NCI-H2171 treated with DMSO at 0.1 percent for 48 hours (cell line): ENCODE measurements at regions not wholly inside any gene's neighbourhood (a gene's known extent, or its start where the extent isn't known, plus 50 kb on each side); places are given as distances from the start of the nearest gene placed in this dataset.

Experiments
- DNase-seq: peaks from one replicate; lab custom pipeline; 2025; lab: John Stamatoyannopoulos, UW

DNA sequence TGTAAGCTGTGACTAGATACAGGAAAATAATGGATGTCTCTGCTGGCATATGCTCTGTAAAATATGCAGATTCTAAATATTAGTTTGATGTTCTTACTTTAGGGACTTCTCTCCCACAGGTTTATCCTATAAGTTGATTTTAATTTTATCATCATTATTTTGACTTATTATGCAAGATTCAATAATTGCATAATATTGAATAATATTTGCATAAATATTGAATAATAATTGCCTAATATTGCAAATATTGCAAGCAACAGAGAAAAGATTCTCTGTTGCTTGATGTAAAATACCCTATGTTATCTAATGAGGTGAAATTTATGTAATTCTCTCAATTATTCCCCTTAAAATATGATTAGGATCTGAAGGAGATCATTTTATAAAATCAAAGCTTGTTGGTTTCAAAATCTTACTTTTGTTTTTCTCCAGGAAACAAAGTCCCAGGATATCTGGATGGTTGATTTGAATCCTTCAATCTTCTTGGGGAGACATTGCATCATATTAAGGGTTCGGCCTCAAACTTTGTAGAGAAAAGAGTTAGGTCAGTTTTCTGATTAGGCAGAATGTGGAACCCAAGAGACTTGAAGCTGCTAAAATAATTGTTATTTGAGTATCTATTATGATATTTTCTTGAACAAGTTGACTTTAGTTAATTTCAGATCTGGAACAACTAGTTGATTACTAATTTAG, 92.8 kb upstream of the MTPN start:
- DNase-seq = no peak

DNA sequence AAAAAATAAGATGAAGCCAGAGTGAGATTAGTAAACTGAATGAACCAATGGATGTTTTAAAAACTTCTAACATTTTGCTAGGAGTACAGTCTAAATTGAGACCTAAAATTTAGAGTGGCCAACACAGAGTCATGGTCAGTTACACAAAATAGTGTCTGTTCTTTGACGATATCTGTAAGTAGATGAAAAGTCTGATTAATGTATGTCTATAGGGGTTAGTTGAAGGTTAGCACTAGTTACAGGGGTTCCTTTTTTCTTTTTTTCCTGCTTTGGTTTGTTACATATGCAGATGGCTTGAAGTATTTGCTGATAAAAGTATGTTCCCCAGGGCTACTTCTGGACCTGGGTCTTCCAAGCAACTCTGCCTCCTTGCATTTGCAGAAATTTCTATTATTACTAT, 90.1 kb upstream of the MTPN start:
- DNase-seq = no peak

DNA sequence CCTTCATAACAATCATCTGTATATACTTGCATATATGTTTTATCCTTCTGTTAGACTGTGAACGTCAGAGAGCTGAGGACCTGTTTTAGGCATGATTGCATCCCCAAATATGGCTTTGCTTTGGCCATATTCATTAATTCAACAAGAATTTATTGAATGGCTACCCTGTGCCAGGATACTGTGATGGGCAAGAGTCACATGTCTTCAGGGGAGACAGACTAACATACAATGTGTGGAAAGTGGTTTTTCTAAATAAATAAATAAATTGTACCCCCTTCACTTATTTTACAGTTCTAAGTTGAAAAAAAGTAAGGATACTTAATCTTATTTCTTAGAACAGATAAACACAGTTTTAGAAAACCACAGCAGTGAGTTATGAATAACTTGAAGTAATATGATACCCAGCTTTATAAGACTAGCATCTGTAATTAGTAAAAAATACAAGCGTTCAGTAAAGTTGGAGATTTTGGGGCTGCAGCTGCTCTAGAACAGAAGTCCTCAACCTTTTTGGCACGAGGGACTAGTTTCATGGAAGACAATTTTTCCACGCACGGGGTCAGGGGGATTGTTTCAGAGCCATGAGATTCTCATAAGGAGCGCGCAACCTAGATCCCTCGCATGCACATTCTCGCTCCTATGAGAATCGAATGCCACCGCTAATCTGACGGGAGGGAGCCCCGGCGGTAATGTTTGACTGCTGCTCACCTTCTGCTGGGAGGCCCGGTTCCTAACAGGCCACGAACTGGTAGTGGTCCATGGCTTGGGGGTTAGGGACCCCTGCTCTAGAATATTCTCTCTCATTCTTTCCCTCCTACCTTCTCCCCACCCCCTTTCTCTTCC, 89.4 kb upstream of the MTPN start:
- no peak for DNase-seq

GRCh38 chr7:136064627-136065237, 87.6 kb upstream of the MTPN start:
- no peak for DNase-seq

DNA sequence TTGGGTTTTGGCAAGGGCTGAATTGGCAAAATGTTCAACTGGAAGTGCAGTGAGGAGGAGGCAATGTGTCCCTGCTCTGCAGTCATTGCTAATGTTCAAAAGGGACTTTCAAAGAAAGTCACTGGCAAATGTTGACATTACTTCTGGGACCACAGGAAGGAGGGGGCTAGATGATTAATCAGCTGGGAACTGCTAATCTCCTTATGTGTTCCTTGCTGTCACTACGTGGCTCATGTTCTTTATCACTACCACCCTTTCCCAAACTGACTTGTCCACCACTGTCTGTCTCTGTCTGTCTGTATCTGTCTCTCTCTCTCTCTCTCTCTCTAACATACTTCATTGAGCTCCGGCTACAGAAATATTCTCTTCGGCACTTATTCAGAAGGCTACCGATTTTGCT, 86.9 kb upstream of the MTPN start:
- no peak for DNase-seq

- no peak for DNase-seq
These were observed 86.1 kb upstream of the MTPN start for GRCh38 chr7:136063326-136063666.

DNA sequence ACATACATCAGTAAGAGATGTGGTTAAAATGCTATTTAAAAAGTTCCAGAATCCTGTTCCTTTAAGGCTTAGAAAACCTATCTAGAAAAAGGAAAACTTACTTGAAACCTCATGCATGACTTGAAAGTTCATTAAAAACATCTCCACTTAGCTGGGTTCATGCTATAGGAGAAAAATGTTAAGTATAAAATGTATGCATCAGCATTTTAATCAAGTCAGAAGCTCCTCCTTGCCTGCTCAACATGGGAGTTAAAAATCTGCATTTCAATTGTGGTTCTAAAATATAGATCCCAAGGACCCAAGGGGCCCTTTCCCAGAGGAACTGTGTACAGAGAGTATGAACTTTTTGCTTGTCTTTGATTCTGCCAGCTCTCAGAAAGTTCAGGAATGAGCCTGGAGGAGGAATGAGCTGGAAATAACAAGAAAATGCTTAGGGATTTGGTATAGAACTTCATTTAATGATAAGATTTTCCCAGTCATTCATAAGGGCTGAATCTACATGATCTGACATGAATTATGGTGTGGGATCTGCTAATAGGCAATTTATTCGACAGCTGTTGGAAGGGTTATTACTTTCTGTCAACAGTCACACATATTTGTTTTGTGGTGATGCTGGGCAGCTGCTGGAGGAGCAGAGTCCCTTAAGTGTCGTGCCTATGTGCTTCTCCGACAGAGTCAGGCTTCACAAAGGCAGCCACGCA, 85.6 kb upstream of the MTPN start:
- peak; percentile 7 for DNase-seq

- DNase-seq = no peak
These were observed 84.3 kb upstream of the MTPN start for GRCh38 chr7:136061433-136061832.

DNA sequence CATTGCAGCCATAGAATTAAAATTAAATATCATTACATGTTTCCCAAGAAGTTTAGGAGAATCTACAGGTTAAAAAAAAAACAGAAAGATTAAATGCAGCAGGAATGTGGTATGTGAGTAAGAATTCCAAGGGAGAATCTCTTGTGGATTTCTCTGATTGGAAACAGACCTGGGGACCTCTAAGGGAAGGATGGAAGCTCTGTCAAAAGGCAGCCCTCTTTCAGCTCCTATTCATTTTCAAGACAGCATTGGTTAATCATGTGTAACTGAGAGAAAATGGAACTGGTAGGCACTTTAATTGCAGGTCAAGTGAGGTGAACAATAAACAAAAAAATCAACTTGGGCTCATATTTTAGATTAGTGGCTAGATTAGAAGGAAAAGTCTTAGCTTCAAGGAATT, 81.4 kb upstream of the MTPN start:
- no peak for DNase-seq

DNA sequence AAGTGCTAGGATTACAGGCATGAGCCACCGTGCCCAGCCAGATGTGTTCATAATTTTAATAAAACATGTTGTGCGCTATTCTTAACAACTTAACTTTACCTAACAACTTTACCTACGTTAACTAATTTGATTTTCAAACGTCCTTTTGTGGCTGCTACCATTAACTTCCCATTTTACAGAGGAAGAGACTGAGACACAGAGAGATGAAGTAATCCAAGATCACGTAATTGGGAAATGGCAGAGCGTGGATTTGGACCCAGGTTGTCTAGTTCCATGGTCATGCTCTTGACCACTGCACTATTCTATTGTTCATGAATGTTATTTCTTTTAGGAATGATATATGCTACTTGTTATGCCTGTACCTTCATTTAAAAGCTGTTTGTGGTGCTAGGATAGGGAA, 80.3 kb upstream of the MTPN start:
- no peak for DNase-seq

- DNase-seq = no peak
These were observed 79.6 kb upstream of the MTPN start for GRCh38 chr7:136056651-136057231.

GRCh38 chr7:136055266-136055665, 78.1 kb upstream of the MTPN start:
- DNase-seq = no peak

DNA sequence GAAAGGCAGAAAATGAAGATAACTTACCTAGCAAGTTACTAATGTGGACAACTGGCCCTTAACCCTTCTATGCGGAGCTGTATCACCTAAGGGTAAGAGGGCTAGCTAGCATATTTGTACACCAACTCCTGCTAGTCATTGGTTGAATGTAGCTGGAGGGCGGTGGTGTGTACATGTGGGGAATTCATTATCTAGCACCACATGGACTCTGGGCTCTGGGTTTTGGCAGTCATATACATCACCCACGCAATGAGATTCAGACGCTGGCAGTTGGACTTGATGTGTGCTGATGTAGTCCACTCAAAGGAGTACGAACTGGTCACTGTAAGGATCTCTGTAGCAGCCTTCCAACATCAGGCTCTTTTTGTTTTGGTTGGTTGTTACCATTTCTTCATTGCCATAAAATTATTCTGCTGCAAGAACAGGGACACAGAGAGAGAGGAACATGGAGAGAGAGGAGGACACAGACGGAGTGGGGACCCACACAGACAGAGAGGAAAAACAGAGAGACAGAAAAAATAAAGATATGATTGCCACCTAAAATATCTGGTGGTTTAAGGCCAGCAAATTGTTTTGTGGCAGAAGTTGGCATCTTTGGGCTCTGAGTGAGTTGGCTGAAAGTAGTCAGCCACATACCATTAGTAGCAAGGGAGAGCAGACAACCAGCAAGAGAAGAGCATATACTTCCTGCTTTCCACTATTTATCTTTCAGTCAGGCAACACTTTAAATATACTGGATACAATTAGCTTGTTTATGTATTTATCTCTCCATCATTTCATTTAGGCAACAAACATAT, 76.7 kb upstream of the MTPN start:
- DNase-seq = no peak

DNA sequence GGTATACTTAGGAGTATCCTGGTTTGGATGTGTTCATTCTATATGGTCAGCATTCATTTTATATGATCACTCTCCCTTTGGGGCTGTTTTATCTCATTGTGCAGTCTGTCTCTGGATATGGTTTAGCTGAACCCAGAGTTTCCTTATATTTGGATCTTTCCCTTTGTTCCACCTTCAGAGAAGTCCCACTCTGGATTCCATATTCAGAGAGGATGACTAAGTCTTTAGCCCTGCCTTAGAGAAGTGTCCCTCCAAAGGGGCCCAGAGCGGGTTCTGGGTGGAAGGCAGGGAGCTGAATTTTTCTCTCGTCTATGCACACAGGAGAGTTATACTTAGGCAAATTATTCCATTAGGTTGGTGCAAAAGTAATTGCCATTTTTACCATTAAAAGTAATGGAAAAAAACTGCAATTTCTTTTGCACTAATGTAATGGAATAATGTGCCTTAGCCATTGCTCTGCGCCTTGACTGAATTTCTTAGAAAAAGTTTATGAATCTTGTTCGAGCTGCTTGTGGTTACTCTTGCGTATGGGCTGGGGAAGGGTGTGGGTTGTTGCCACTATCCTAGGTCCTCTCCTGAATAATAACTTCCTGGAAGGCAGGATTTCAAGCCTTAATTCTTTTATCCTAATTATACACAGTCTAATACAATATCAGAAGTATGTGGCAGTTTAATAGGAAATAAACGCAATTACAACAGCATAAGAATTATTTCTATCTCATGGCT, 74.2 kb upstream of the MTPN start:
- no peak for DNase-seq

GRCh38 chr7:136050462-136050847, 73.3 kb upstream of the MTPN start:
- DNase-seq = no peak

GRCh38 chr7:136049818-136050461, 72.8 kb upstream of the MTPN start:
- DNase-seq = no peak

DNA sequence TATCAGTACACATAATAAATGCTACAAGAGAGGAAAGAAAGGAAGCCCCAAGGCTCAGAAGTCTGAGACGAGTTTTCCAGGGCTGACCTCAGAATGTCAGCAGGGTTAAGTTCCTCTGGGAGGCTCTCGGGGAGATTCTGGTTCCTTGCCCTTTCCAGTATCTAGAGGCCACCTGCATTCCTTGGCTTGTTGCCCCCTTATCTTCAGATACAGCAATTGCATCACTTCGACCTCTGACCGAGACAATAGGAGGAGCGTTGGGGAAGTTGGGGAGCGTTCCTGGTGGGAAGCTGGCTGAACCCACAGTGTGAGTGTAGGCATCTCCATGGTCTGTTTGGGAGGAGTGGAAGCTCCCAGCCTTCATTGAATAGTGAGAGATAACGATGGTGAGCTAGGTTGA, 72.0 kb upstream of the MTPN start:
- no peak for DNase-seq

DNA sequence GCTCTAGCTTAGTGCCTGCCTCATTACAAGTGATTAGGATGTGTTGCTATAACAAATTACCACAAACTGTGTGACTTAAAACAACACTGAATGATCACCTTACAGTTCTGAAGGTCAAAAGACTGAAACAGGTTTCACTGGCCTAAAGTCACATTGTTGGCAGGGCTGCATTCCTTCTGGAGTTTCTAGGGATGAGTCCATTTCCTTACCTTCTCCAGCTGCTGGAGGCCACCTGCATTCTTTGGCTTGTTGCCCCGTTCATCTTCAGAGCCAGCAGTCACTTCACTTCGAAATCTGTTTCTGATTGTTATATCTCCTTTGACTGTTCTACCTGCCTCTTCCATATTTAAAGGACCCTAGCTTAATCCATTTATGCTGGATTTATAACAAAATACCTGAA, 69.4 kb upstream of the MTPN start:
- DNase-seq = no peak

GRCh38 chr7:136045992-136046391, 68.8 kb upstream of the MTPN start:
- DNase-seq = no peak

DNA sequence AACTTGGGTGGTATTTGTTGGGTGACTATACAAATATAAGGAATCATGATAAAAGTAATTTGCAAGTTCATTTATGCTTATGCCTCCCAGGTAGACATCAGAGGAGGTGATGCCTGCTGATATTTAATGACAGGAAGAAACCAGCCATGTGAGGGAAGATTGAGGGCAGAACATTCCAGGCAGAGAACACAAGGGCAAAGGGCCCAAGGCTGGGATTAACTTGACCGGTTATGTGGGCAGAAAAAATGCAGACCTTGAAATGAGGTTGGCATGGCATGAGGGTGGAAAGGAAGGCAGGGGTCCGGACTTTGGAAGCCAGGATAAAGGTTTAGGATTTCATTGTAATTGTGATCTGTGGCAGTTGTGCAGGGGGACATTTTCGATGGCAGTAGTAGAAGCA, 68.0 kb upstream of the MTPN start:
- no peak for DNase-seq
